Keratinocyte (primary cell): ENCODE measurements at regions not wholly inside any gene's neighbourhood (a gene's known extent, or its start where the extent isn't known, plus 50 kb on each side); places are given as distances from the start of the nearest gene placed in this dataset.

ENCODE experiments used
- DNase-seq: peaks from one replicate; pipeline ENCODE4 v3.0.0-alpha.2; 2011; ENCODE audit warnings: low read depth, missing footprints, low spot score
- FAIRE-seq: peaks from 2 replicates; lab custom pipeline; 2011; peaks lifted over from hg19 to GRCh38; lab: Jason Lieb, UNC
- H2AFZ ChIP-seq: 2 replicates; pipeline ENCODE4 v1.6.0; 2012; ENCODE audit warnings: low read length, control low read depth, inconsistent platforms; ENCODE audit not compliant: control insufficient read depth
- H3K27ac ChIP-seq: 2 replicates; pipeline ENCODE4 v1.5.1; 2011; ENCODE audit warnings: low read length; ENCODE audit not compliant: control insufficient read depth, insufficient read depth
- H3K27me3 ChIP-seq: 3 replicates; pipeline ENCODE4 v1.6.0; 2011; ENCODE audit warnings: low read length; ENCODE audit not compliant: control insufficient read depth, insufficient read depth; ENCODE audit errors: extremely low read depth
- H3K36me3 ChIP-seq, 2 experiments: 2 replicates in 1 of 2; 3 replicates in 1 of 2; pipeline ENCODE4 v1.5.1; 2011; ENCODE audit warnings: low read length in 2 of 2, mild to moderate bottlenecking in 1 of 2; ENCODE audit not compliant: control insufficient read depth in 2 of 2, insufficient read depth in 2 of 2; ENCODE audit errors: extremely low read depth in 1 of 2
- H3K4me1 ChIP-seq: 3 replicates; pipeline ENCODE4 v1.5.1; 2011; ENCODE audit warnings: low read length; ENCODE audit not compliant: control insufficient read depth, insufficient read depth; ENCODE audit errors: extremely low read depth
- H3K4me2 ChIP-seq: 3 replicates; pipeline ENCODE4 v1.6.0; 2011; ENCODE audit warnings: low read depth, low read length; ENCODE audit not compliant: control insufficient read depth, insufficient read depth; ENCODE audit errors: extremely low read depth
- H3K4me3 ChIP-seq, 3 experiments: fragments of 200-600 bp in 1 of 3; sonication (generic) in 1 of 3; 2 replicates in 2 of 3; 3 replicates in 1 of 3; pipeline ENCODE4 v1.5.1; 2011 to 2016; ENCODE audit warnings: low read length in 3 of 3, mild to moderate bottlenecking in 3 of 3, control low read depth in 2 of 3, inconsistent platforms in 1 of 3, low read depth in 1 of 3, mixed read lengths in 1 of 3, mixed run types in 1 of 3, moderate library complexity in 1 of 3; ENCODE audit not compliant: control insufficient read depth in 2 of 3, insufficient read depth in 2 of 3; ENCODE audit errors: extremely low read depth in 1 of 3
- H3K79me2 ChIP-seq: 2 replicates; pipeline ENCODE4 v1.6.0; 2012; ENCODE audit warnings: low read length; ENCODE audit not compliant: control insufficient read depth, insufficient read depth
- H3K9ac ChIP-seq: 3 replicates; pipeline ENCODE4 v1.6.0; 2011; ENCODE audit warnings: low read length; ENCODE audit not compliant: control insufficient read depth, insufficient read depth; ENCODE audit errors: extremely low read depth
- H3K9me1 ChIP-seq: 3 replicates; pipeline ENCODE4 v1.6.0; 2011; ENCODE audit warnings: low read length; ENCODE audit not compliant: control insufficient read depth, insufficient read depth; ENCODE audit errors: extremely low read depth
- H3K9me3 ChIP-seq: 2 replicates; pipeline ENCODE4 v1.5.1; 2012; ENCODE audit warnings: low read depth, low read length; ENCODE audit not compliant: control insufficient read depth
- H4K20me1 ChIP-seq: 3 replicates; pipeline ENCODE4 v1.6.0; 2011; ENCODE audit warnings: low read length; ENCODE audit not compliant: control insufficient read depth, insufficient read depth; ENCODE audit errors: extremely low read depth
- CTCF ChIP-seq, 3 experiments: IDR thresholded peaks in 1 of 3; conservative IDR thresholded peaks in 1 of 3; optimal IDR thresholded peaks in 1 of 3; 2 replicates in 2 of 3; 3 replicates in 1 of 3; pipeline versions ENCODE3 to v1.5.1; 2011; ENCODE audit warnings: low read length in 3 of 3, mild to moderate bottlenecking in 3 of 3, moderate library complexity in 2 of 3, control low read depth in 1 of 3, inconsistent platforms in 1 of 3; ENCODE audit not compliant: insufficient read depth in 2 of 3; ENCODE audit errors: extremely low read depth in 1 of 3
- EZH2 ChIP-seq: IDR thresholded peaks from one replicate; pipeline ENCODE4 v1.6.1; 2012; ENCODE audit warnings: inconsistent platforms, mild to moderate bottlenecking, low read length, moderate library complexity
- dilution Hi-C: fragments of 300-500 bp; cut with MboI; formaldehyde crosslinking; loops from one replicate; pipeline ENCODE4 v1.7.0; 2020; ENCODE audit warnings: low sequenced_read_pairs; ENCODE audit not compliant: extremely low pct_ligation_motif_present

GRCh38 chr22:22035203-22035602 lies 52.6 kb upstream of the TOP3B start:
- DNase-seq: no peak
- H4K20me1 ChIP-seq: no peaks in the 10 kb centered on the region
- TF ChIP-seq CTCF (optimal IDR thresholded peaks at IDR 0.05 in 1 of 3, IDR thresholded peaks at IDR 0.05 in 1 of 3, conservative IDR thresholded peaks at IDR 0.05 in 1 of 3; ENCODE audit: extremely low read depth in 1 of 3, insufficient read depth in 2 of 3, low read length in 3 of 3): no peak
- TF ChIP-seq EZH2: no peak
- no peaks in the 10 kb centered on the region for H3K9me3 ChIP-seq
- no peak overlapping the region for H2AFZ ChIP-seq
- peaks cover 13% of the 10 kb centered on the region for H3K27me3 ChIP-seq
- no peak for FAIRE-seq
- H3K9me1 ChIP-seq: no peaks in the 10 kb centered on the region
- no peak overlapping the region for H3K27ac ChIP-seq
- H3K9ac ChIP-seq: no peak overlapping the region
- H3K36me3 ChIP-seq: no peaks in the 10 kb centered on the region
- H3K4me1 ChIP-seq: no peaks in the 10 kb centered on the region
- dilution Hi-C loops: no loop called here
- no peak overlapping the region for H3K4me2 ChIP-seq
- H3K79me2 ChIP-seq: no peaks in the 10 kb centered on the region
- H3K4me3 ChIP-seq: no peak overlapping the region

- TF ChIP-seq EZH2: no peak
- no peak for TF ChIP-seq CTCF (optimal IDR thresholded peaks at IDR 0.05 in 1 of 3, IDR thresholded peaks at IDR 0.05 in 1 of 3, conservative IDR thresholded peaks at IDR 0.05 in 1 of 3; ENCODE audit: extremely low read depth in 1 of 3, insufficient read depth in 2 of 3, low read length in 3 of 3)
- DNase-seq: no peak
- FAIRE-seq: no peak
- Histone ChIP-seq H3K9ac (no peak overlapping the region), H3K79me2 (no peaks in the 10 kb centered on the region), H3K4me3 (no peak overlapping the region), H3K27me3 (peaks cover 9% of the 10 kb centered on the region), H3K4me1 (no peaks in the 10 kb centered on the region), H2AFZ (no peak overlapping the region), H3K9me1 (no peaks in the 10 kb centered on the region), H3K36me3 (no peaks in the 10 kb centered on the region), H4K20me1 (no peaks in the 10 kb centered on the region), H3K27ac (no peak overlapping the region), H3K9me3 (no peaks in the 10 kb centered on the region), H3K4me2 (no peak overlapping the region)
- dilution Hi-C loops: no loop called here
These were observed 52.0 kb upstream of the TOP3B start for GRCh38 chr22:22034469-22035132.
